Tongue (tissue), 2 donors: ENCODE measurements at regions not wholly inside any gene's neighbourhood (a gene's known extent, or its start where the extent isn't known, plus 50 kb on each side); places are given as distances from the start of the nearest gene placed in this dataset. TPM values are rescaled to one million over a fixed set of nuclear protein-coding genes. Genes with fewer than 3 reads are reported as not detected.
"Not testable (repeated sequence)": the region's sequence is repeated elsewhere in the genome, so short reads cannot be mapped to it uniquely, and the experiment has no call there.

Experiments used
- DNase-seq: peaks from one replicate; pipeline ENCODE4 v3.0.0-alpha.2; 2015
- small RNA-seq: library from RNA; depleted of rRNA; stranded (forward); fragments of <200 nt; gene quantifications from one replicate; pipeline ENCODE3, GENCODE V24; 2014; ENCODE audit warnings: low replicate concordance

- DNase-seq = no peak
Observed at GRCh38 chr9:106771608-106772007, 91.4 kb upstream of the ZNF462 start.

- DNase-seq = no peak
Observed at GRCh38 chr9:106772523-106773290, 90.3 kb upstream of the ZNF462 start.

GRCh38 chr9:106773750-106774149 lies 89.2 kb upstream of the ZNF462 start:
- no peak for DNase-seq

GRCh38 chr9:106775960-106776359 lies 87.0 kb upstream of the ZNF462 start:
- DNase-seq = no peak

GRCh38 chr9:106779796-106780195 lies 83.2 kb upstream of the ZNF462 start:
- DNase-seq = no peak

GRCh38 chr9:106783121-106783520 lies 79.8 kb upstream of the ZNF462 start:
- no peak for DNase-seq

- DNase-seq = no peak
Observed at GRCh38 chr9:106784076-106784475, 78.9 kb upstream of the ZNF462 start.

GRCh38 chr9:106785200-106785599 lies 77.8 kb upstream of the ZNF462 start:
- DNase-seq = no peak

GRCh38 chr9:106788021-106788420 lies 74.9 kb upstream of the ZNF462 start:
- DNase-seq = not testable (repeated sequence)

- no peak for DNase-seq
Observed at GRCh38 chr9:106795031-106795430, 67.9 kb upstream of the ZNF462 start.

- no peak for DNase-seq
Observed at GRCh38 chr9:106796771-106797170, 66.2 kb upstream of the ZNF462 start.

- no peak for DNase-seq
Observed at GRCh38 chr9:106797299-106797698, 65.7 kb upstream of the ZNF462 start.

- DNase-seq = no peak
Observed at GRCh38 chr9:106798016-106798799, 64.8 kb upstream of the ZNF462 start.

- peak; percentile 8 for DNase-seq
Observed at GRCh38 chr9:106799152-106799551, 63.8 kb upstream of the ZNF462 start.

- no peak for DNase-seq
Observed at GRCh38 chr9:106800701-106801270, 62.2 kb upstream of the ZNF462 start.

- DNase-seq = no peak
Observed at GRCh38 chr9:106801816-106802215, 61.1 kb upstream of the ZNF462 start.

Small RNAs in the stretch of these regions (small RNA-seq; reads per million reads assigned to genes)
- gene MIR8081 = not detected
